ENCODE measurements at regions not wholly inside any gene's neighbourhood (a gene's known extent, or its start where the extent isn't known, plus 50 kb on each side); places are given as distances from the start of the nearest gene placed in this dataset.
"Not testable (repeated sequence)": the region's sequence is repeated elsewhere in the genome, so short reads cannot be mapped to it uniquely, and the experiment has no call there.

GRCh38 chr13:79614250-79614918 is 133.4 kb downstream of the NDFIP2 start:
- no peak for ATAC-seq
- no peak for DNase-seq (ENCODE audit: missing footprints)
- intact Hi-C loops (cut with DNase I), result no loop called here

- intact Hi-C loops (cut with DNase I), result no loop called here
- no peak for DNase-seq (ENCODE audit: missing footprints)
- no peak for ATAC-seq
These were observed 131.6 kb downstream of the NDFIP2 start for GRCh38 chr13:79612604-79613003.

GRCh38 chr13:79607895-79608294 is 126.9 kb downstream of the NDFIP2 start:
- DNase-seq (ENCODE audit: missing footprints); ATAC-seq; intact Hi-C loops (cut with DNase I): not testable (repeated sequence)
